GM12801 (cell line): ENCODE measurements at regions not wholly inside any gene's neighbourhood (a gene's known extent, or its start where the extent isn't known, plus 50 kb on each side); places are given as distances from the start of the nearest gene placed in this dataset.

Experiments used
- CTCF ChIP-seq: IDR thresholded peaks from one replicate; pipeline ENCODE4 v1.5.1; 2011; ENCODE audit warnings: control low read depth; ENCODE audit not compliant: insufficient read length; ENCODE audit errors: extremely low read depth

DNA sequence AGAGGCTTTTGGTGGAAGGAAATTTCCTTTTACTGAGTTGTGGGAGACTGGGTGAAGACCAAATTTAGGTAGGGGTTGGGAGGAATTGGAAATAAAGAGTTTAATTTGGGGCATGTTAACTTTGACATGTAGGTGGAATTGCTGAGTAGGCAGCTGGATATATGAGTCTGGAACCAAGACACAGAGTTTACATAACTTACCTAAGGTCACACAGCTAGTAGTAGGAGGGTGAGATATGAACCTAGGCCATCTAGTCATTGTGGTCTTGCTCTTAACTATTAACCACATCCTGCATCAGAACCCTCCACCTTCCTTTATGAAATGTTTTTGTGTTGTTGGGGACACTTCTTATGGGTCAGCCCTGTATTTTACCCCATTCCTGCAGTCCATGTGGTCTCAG is 113.1 kb downstream of the ICOS start:
- TF ChIP-seq CTCF = no peak

GRCh38 chr2:204050681-204051080 is 114.1 kb downstream of the ICOS start:
- TF ChIP-seq CTCF = no peak

GRCh38 chr2:204051476-204051875 is 114.9 kb downstream of the ICOS start:
- TF ChIP-seq CTCF = no peak

- TF ChIP-seq CTCF = no peak
Measured at GRCh38 chr2:204051984-204052556, 115.5 kb downstream of the ICOS start.

GRCh38 chr2:204059016-204059415 is 122.5 kb downstream of the ICOS start:
- no peak for TF ChIP-seq CTCF

GRCh38 chr2:204060841-204061240 is 124.3 kb downstream of the ICOS start:
- TF ChIP-seq CTCF = no peak

- TF ChIP-seq CTCF = no peak
Measured at GRCh38 chr2:204061241-204061640, 124.7 kb downstream of the ICOS start.
